Umbilical cord (tissue), 1 donor: ENCODE measurements at regions not wholly inside any gene's neighbourhood (a gene's known extent, or its start where the extent isn't known, plus 50 kb on each side); places are given as distances from the start of the nearest gene placed in this dataset.

Experiments used
- DNase-seq: peaks from one replicate; pipeline ENCODE4 v3.0.0-alpha.2; 2015; ENCODE audit warnings: low spot score

- DNase-seq: no peak
These were observed 177.2 kb upstream of the TYRP1 start for GRCh38 chr9:12516031-12516430.

GRCh38 chr9:12516573-12516972 lies 176.6 kb upstream of the TYRP1 start:
- no peak for DNase-seq

GRCh38 chr9:12538842-12539579 lies 154.2 kb upstream of the TYRP1 start:
- DNase-seq: no peak

- no peak for DNase-seq
These were observed 153.6 kb upstream of the TYRP1 start for GRCh38 chr9:12539580-12539975.

- DNase-seq: no peak
These were observed 148.5 kb upstream of the TYRP1 start for GRCh38 chr9:12544700-12545099.

GRCh38 chr9:12554636-12555035 lies 138.5 kb upstream of the TYRP1 start:
- peak; percentile 13 for DNase-seq

- DNase-seq: no peak
These were observed 126.6 kb upstream of the TYRP1 start for GRCh38 chr9:12566404-12567090.

GRCh38 chr9:12584656-12585522 lies 108.3 kb upstream of the TYRP1 start:
- no peak for DNase-seq

GRCh38 chr9:12595400-12595799 lies 97.8 kb upstream of the TYRP1 start:
- DNase-seq: no peak

- peak; percentile 62 for DNase-seq
These were observed 88.9 kb upstream of the TYRP1 start for GRCh38 chr9:12604164-12604821.

- peak; percentile 89 for DNase-seq
These were observed 80.9 kb upstream of the TYRP1 start for GRCh38 chr9:12612211-12612770.

- no peak for DNase-seq
These were observed 80.1 kb upstream of the TYRP1 start for GRCh38 chr9:12613071-12613470.

GRCh38 chr9:12614488-12614887 lies 78.7 kb upstream of the TYRP1 start:
- DNase-seq: no peak

- DNase-seq: no peak
These were observed 74.2 kb upstream of the TYRP1 start for GRCh38 chr9:12618956-12619355.

- DNase-seq: no peak
These were observed 67.3 kb upstream of the TYRP1 start for GRCh38 chr9:12625844-12626243.

GRCh38 chr9:12627096-12627495 lies 66.1 kb upstream of the TYRP1 start:
- no peak for DNase-seq

GRCh38 chr9:12628546-12628945 lies 64.6 kb upstream of the TYRP1 start:
- DNase-seq: no peak

- no peak for DNase-seq
These were observed 64.1 kb upstream of the TYRP1 start for GRCh38 chr9:12629067-12629466.

GRCh38 chr9:12631866-12632265 lies 61.3 kb upstream of the TYRP1 start:
- DNase-seq: no peak

GRCh38 chr9:12633016-12633765 lies 60.0 kb upstream of the TYRP1 start:
- no peak for DNase-seq
